Hematopoietic multipotent progenitor cell (in vitro differentiated cells): ENCODE measurements at regions not wholly inside any gene's neighbourhood (a gene's known extent, or its start where the extent isn't known, plus 50 kb on each side); places are given as distances from the start of the nearest gene placed in this dataset.
"Not testable (repeated sequence)": the region's sequence is repeated elsewhere in the genome, so short reads cannot be mapped to it uniquely, and the experiment has no call there.

ENCODE experiments used
- DNase-seq, 3 donors: peaks; one replicate each; pipeline ENCODE4 v3.0.0-alpha.2; 2011 to 2015; ENCODE audit warnings: low read depth in 2 of 3, low spot score in 2 of 3

- no peak for DNase-seq
Observed at GRCh38 chr13:111007209-111007608, 92.3 kb upstream of the ANKRD10 start.

GRCh38 chr13:111006506-111007031, 91.7 kb upstream of the ANKRD10 start:
- no peak for DNase-seq

GRCh38 chr13:111005808-111006505, 91.1 kb upstream of the ANKRD10 start:
- no peak for DNase-seq

GRCh38 chr13:111005364-111005763, 90.5 kb upstream of the ANKRD10 start:
- no peak for DNase-seq

- no peak for DNase-seq
Observed at GRCh38 chr13:111004444-111004843, 89.6 kb upstream of the ANKRD10 start.

- DNase-seq: no peak
Observed at GRCh38 chr13:111001636-111002035, 86.8 kb upstream of the ANKRD10 start.

GRCh38 chr13:110993788-110994187, 78.9 kb upstream of the ANKRD10 start:
- DNase-seq: no peak

GRCh38 chr13:110991991-110992508, 77.2 kb upstream of the ANKRD10 start:
- DNase-seq: no peak

GRCh38 chr13:110989331-110989730, 74.5 kb upstream of the ANKRD10 start:
- DNase-seq: no peak

GRCh38 chr13:110985541-110985940, 70.7 kb upstream of the ANKRD10 start:
- DNase-seq: no peak

- DNase-seq: no peak
Observed at GRCh38 chr13:110984798-110985197, 69.9 kb upstream of the ANKRD10 start.

- no peak for DNase-seq
Observed at GRCh38 chr13:110984381-110984780, 69.5 kb upstream of the ANKRD10 start.

GRCh38 chr13:110983241-110983640, 68.4 kb upstream of the ANKRD10 start:
- no peak for DNase-seq

- no peak for DNase-seq
Observed at GRCh38 chr13:110981379-110981778, 66.5 kb upstream of the ANKRD10 start.

- DNase-seq: no peak
Observed at GRCh38 chr13:110980921-110981320, 66.1 kb upstream of the ANKRD10 start.

- DNase-seq: not testable (repeated sequence)
Observed at GRCh38 chr13:110979149-110979548, 64.3 kb upstream of the ANKRD10 start.

- no peak for DNase-seq
Observed at GRCh38 chr13:110978390-110978789, 63.5 kb upstream of the ANKRD10 start.

GRCh38 chr13:110976785-110977184, 61.9 kb upstream of the ANKRD10 start:
- DNase-seq: no peak

GRCh38 chr13:110973007-110973700, 58.3 kb upstream of the ANKRD10 start:
- no peak for DNase-seq

- no peak for DNase-seq
Observed at GRCh38 chr13:110971486-110971885, 56.6 kb upstream of the ANKRD10 start.

GRCh38 chr13:110967156-110967855, 52.4 kb upstream of the ANKRD10 start:
- not testable (repeated sequence) for DNase-seq
